Astrocyte of the spinal cord (primary cell): ENCODE measurements at regions not wholly inside any gene's neighbourhood (a gene's known extent, or its start where the extent isn't known, plus 50 kb on each side); places are given as distances from the start of the nearest gene placed in this dataset.

Experiments
- DNase-seq: peaks from one replicate; pipeline ENCODE4 v3.0.0; 2011; ENCODE audit warnings: low read depth, low spot score
- H3K4me3 ChIP-seq: 2 replicates; pipeline ENCODE4 v1.5.1; 2011; ENCODE audit warnings: low read depth, mild to moderate bottlenecking, low read length, moderate library complexity
- in situ Hi-C: cut with HindIII; loops from 2 replicates; pipeline ENCODE4 v1.10.0; 2017; ENCODE audit warnings: low sequenced_read_pairs
- TF ChIP-seq, protein P1 (sequence below): IDR thresholded peaks from 2 replicates; pipeline ENCODE4 v1.5.1; 2012; ENCODE audit warnings: low read depth, mild to moderate bottlenecking, low read length, inconsistent platforms

- TF ChIP-seq, protein P1, sequence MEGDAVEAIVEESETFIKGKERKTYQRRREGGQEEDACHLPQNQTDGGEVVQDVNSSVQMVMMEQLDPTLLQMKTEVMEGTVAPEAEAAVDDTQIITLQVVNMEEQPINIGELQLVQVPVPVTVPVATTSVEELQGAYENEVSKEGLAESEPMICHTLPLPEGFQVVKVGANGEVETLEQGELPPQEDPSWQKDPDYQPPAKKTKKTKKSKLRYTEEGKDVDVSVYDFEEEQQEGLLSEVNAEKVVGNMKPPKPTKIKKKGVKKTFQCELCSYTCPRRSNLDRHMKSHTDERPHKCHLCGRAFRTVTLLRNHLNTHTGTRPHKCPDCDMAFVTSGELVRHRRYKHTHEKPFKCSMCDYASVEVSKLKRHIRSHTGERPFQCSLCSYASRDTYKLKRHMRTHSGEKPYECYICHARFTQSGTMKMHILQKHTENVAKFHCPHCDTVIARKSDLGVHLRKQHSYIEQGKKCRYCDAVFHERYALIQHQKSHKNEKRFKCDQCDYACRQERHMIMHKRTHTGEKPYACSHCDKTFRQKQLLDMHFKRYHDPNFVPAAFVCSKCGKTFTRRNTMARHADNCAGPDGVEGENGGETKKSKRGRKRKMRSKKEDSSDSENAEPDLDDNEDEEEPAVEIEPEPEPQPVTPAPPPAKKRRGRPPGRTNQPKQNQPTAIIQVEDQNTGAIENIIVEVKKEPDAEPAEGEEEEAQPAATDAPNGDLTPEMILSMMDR = no peak
- peak; percentile 28 for DNase-seq
- in situ Hi-C loops = no loop called here
- H3K4me3 ChIP-seq = no peak overlapping the region
Observed at GRCh38 chr1:177471244-177471643, 300.5 kb downstream of the BRINP2 start.

DNA sequence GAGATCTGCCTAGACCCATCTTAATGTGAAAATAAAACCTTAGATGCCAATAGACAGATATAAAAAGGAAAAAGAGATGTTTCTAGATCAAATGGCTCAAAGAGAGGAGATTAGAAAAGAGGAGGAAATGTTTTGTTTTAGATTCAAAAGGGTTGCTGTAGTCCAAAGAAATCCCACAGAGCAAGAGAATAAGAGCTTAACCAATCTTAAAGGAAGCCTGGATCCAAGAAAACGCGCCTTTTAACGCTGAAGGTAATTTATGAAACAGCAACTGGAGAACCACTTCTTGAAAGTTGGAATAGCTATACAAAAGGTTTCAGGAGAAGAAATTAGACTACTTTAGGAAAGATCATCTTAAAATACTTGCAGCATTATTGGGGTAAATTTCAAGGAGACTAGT is 298.8 kb downstream of the BRINP2 start:
- DNase-seq = no peak
- in situ Hi-C loops = no loop called here
- no peak overlapping the region for H3K4me3 ChIP-seq
- TF ChIP-seq, protein P1 = no peak

DNA sequence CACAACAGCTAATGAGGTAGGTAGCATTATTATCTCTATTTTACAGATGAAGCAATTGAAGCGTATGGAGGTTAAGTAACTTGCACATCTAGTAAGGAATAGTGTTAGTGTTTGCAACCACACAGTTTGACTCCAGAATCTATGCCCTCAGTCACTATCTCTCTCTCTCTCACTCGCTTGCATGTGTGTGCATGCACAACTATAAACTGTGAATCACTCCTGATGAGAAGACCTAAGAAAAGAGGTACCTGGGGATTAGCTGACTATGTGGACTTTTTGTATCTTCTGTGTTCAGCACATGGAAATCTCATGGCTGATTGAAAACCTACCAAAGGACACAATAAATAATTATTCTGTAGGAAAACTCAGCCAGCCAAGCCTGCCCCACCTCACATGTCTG is 295.5 kb downstream of the BRINP2 start:
- no peak for DNase-seq
- in situ Hi-C loops = no loop called here
- TF ChIP-seq, protein P1 = no peak
- H3K4me3 ChIP-seq = no peak overlapping the region

- no peak for DNase-seq
- no peak overlapping the region for H3K4me3 ChIP-seq
- in situ Hi-C loops = no loop called here
- TF ChIP-seq, protein P1 = no peak
Observed at GRCh38 chr1:177464686-177465085, 293.9 kb downstream of the BRINP2 start.

DNA sequence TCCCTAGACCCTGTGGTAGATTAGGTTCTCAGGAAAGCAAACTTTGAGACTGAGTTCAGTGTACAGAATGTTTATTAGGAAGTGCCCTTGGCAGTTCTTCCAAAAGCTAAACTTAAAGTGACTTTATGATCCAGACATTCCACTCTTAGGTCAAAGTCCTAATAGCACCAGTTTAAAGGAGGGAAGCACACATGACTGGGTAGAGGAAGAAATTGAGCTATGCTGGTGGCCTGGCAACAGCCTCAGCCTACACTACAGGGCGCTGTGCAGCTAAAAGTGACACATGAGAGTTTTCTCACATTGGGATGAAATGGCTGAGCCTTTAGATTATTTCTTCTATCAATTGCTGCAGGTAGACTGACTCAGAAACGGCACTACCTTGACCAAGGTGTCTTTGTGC is 280.4 kb downstream of the BRINP2 start:
- no peak overlapping the region for H3K4me3 ChIP-seq
- TF ChIP-seq, protein P1 = no peak
- DNase-seq = no peak
- in situ Hi-C loops = no loop called here

GRCh38 chr1:177448652-177449357 is 278.0 kb downstream of the BRINP2 start:
- in situ Hi-C loops = no loop called here
- DNase-seq = peak; percentile 2
- TF ChIP-seq, protein P1 = no peak
- no peak overlapping the region for H3K4me3 ChIP-seq
